Renal cortex interstitium (tissue), 11 donors: ENCODE measurements at regions not wholly inside any gene's neighbourhood (a gene's known extent, or its start where the extent isn't known, plus 50 kb on each side); places are given as distances from the start of the nearest gene placed in this dataset.

ENCODE experiments used
- DNase-seq, 11 donors: peaks; one replicate each; pipeline ENCODE4 v3.0.0-alpha.2; 2013; ENCODE audit warnings: low read depth in 9 of 11, low spot score in 4 of 11; ENCODE audit errors: extremely low read depth in 1 of 11

DNA sequence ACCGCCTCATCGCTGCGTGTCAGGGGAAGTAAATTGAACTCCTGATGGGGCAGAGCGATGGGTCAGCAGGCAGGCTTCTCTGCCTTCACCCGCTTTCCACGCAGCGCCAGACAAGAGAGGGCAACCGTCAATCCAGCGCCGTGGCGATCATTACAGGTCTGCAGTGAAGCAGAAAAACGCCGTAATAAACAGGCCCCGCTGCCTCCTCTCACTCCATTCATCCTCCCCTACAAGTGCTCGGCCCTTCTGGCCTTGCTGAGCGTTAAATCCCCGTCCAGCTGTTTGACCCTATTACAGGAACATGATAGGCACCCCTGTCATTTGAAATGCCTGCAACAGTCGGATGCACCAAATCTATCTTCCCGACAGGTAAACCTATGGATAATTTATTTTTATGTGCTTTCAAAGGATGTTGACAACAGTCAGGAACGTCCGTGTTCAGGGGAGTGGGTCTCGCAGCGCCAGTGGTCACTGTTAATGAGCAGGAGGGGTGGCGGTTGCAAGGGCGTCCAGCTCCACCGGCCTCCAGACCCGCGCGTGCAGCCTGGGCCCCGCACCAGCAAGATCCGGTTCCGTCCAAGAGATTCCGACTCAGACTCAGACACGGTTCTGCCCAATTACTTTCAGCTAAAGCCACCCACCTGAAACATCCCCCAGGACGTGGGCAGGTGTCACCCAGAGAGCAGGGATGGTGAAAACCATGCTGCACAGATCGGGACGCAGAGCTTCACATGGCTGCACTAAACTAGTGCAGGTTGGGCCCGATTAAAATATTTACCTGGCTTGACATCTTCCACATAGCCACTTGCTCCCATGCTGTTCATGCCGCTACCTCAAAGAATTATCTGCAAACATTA, 508.0 kb upstream of the MGMT start:
- peak in 1 of 11 donors; percentile 22 for DNase-seq

DNA sequence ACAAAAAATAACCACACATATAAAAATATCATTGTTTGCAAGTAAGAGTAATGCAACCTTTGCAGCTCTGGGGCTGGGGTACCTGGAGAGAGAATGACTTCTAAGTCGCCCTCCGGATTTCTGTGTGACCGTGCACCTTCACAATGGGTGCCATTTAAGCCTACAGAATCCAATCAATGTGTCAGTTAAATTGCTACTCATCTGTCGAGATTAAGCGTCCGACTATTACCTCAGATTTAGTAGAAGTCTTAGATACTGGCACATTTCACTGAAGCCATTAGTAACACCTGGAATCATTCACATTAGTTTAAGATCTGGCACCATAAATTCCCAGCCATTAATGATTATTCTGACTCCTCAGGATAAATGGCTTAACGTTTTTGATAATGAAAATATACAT, 507.3 kb upstream of the MGMT start:
- DNase-seq, result no peak

DNA sequence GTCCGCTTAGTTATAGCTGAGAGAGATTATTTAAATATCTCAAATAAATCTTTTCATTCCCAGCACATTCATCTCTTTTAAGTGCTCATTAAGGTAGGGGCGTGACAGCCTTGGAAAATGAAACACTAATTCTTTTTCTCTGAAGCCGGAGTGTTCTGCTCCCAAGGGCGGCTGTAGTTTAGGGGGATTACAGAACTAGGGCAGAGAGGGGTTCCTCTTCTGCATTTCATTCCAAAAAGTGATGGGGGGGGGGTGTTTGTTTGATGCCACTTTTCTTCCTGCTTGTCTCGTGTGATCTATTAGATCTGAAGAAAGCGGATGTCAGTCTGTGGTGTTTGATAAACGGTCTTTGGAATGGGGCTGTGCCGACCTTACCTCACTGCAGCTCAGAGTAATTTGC, 506.5 kb upstream of the MGMT start:
- DNase-seq, result no peak

DNA sequence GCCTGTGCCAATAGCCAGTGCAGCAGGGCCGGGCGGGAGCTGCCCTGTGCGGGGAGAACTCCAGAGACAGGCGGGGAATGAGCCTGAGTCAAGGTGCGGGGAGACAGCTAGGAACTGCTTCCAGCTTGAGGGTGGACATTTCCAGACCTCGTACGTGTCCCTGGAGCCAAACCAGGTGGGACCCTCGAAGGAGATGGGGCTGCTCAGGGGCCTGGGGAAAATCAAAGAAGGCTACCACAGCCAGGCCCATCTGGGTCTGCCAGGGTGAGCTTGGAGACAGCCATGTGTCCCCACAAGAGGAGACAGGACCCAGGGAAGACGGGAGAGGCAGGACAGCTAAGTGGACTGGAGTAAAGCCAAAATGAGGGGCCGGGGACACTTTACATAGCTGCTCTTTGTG, 504.9 kb upstream of the MGMT start:
- DNase-seq, result no peak

DNA sequence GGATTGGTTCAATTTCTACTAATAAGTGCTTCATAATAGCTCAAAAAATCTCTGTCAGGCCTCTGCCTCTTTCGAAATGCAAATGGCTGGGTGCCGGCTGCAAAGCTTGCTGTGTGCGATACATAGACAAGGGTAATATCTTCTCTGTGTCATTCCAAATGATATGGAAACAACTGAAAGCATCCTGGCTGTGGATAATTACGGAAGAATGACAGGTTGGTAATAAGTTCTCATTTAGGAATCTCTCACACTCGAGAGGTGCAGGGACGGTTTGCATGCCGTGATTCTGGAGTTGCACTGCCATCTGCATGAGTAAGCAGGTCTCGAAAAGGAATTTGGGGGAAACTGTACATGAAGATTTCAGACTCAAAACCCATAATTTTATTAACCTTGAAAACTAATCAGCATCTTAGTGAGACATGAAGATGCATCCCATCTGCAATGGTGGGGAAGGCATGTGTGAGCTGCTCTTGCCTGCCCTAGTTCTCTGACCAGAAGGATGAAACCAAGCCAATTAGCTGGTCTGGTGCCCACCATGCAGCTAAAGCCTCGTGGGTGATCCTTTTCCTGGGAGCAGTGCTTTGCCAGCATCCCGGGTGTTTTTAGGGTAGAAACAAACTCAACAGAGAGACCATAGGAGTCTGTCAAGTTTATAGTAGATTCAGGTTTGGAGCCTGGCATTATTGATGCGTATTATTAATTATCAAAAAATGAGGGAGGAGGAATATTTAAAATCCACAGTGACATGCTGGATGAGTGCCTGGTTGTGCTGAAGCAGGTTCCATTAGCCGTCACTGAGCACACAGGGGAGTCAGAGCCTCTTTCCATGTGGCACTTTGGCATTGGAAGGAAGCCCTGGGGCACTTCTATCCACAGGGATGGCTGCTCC, 503.6 kb upstream of the MGMT start:
- DNase-seq, result no peak

DNA sequence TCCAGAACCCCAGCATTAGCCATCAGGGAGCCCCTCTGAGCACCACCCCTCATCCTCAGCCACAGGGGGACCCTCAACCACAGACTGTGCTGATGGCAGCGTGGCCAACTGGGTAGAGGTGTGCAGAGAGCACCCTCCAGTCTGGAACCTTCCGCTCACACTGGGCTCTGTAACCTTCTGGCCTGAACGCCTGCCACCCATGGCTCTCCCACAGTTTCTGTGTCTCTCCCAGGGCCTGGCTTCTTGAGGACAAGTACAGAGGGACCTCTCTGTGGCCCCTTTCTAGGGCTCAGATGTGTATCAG, 503.0 kb upstream of the MGMT start:
- DNase-seq, result no peak

DNA sequence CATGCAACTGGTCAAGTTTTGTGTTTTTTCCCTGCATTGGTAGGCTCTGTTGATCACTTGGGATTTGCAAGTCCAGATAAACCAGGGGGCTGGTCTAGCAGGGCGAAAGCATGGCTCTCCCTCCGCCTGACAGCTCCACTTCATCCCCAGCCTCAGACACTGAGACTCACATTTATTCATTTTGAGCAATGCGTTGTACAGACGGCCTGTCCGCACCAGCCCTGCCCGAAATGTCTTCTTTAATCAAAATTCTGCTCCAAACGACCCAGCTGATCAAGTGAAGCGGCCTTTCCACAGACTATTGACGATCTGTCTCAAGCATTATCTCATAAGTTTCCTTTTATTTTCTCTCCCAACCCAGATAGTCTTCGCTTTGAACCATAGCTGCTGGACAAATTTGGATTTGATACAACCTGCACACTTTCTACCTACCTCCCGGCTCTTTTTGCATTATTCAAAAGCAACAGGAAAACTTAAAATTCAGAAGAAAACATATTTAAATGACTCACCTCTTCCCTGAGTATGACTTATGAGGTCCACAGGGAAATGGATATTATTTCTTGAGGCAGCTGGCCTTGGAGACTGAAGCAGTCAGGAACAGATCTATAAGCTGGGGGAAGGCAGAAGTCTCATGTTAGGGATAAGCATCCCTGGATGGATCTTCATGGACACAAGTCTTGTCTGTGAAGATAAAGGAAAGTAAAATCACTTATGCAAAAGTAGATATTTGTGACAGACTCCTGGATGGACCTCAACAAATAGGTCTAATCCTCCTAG, 498.9 kb upstream of the MGMT start:
- DNase-seq, result no peak

DNA sequence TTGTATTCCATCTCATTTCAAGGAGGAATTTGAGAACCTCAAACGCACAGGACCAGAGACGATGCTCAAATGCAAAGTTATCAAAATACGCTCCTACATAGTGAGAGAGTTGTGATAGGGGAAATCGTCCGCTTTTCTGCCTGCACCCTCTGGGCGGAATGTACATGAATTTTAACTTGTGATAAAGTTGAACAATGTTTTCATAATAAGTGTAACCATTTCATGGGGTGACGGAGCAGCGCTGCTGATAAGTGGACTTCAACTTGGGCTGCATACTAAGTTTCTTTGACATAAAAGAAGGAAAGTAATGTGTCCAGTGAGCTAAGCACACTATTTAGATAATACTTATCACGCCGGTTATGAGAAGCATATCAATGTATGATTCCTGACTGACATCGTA, 497.5 kb upstream of the MGMT start:
- no peak for DNase-seq

DNA sequence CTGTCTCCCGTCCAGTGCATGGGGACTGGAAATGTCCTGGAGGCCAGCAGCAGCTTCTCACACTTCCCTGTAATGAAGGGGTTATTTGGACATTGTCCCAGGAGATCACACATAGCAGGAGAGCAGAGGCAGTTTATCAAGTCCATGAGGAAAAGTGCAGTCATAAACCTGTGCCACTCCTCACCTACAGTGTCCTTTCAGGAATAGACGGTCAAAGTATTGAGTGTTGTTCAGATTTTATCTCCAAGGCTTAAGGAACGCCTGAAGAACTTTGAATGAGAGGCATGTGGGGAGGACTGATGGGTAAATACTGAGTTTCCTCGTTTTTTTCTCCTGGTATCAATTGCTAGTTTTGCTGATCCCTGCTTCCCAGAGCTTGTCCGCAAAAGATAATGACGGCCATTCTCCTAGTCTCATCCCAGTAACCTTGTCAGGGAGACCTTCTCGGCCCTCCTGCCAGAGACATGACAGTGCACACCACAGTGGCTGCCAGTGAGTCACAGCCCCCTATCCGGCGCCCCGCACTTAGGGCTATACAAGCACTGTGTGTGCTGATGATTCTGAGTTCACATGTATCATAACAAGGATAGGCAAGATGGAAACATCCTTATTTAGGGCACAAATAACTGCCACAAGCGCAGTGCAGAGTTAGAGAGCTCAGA, 495.5 kb upstream of the MGMT start:
- DNase-seq, result no peak

DNA sequence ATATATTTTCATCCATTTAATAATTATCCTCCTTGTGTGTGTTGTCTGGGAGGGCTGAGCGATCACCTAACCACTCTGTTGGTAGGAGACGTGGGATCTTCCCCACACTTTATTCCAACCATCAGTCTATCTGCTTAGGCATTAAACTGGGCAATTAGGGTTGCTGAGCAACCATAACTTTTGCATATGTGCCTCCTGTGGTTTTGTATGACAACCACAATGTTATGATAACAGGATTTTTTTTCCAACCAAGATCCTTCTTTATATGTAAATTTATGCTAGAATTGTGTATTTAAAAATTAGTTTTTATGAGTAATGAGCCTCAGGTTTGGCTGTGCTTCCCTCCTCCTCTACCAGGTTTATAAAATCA, 495.0 kb upstream of the MGMT start:
- DNase-seq, result no peak

DNA sequence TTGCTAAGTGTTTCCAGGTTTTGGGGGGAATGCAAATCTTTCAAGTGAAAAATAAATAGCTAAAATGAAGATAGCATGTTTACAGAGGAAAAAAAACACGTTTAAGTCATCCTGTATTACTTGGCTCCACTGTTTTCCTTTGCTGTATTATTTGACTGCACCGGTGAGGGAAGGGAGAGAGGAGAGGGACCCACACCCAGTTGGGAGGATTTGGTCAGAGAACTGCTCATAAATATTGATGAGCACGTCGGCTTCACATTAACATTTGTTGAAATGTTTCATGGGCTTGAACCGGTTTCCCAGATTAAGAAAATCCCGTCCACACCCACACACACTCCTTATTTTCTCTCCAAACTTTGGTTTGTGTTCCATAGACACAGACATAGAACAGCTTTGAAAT, 493.8 kb upstream of the MGMT start:
- no peak for DNase-seq

DNA sequence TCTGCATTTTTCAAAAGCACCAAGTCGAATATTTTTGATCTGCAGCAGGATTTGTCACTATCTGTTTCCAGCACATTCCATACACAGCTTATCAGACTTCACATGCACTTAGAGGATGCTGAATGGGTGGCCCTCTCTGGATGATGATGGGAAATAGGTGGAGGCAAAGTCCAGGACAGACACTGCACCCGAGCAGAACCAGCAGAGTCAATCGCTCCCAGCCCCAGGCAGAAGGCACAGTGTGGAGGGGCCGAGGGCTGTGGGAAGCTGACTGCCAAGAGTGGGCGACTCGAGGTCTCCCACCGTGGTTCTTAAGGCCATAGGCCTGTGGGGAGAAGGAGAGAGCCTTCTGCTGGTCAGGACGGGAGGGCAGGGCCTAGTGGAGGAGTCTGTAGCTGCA, 490.2 kb upstream of the MGMT start:
- DNase-seq, result no peak

DNA sequence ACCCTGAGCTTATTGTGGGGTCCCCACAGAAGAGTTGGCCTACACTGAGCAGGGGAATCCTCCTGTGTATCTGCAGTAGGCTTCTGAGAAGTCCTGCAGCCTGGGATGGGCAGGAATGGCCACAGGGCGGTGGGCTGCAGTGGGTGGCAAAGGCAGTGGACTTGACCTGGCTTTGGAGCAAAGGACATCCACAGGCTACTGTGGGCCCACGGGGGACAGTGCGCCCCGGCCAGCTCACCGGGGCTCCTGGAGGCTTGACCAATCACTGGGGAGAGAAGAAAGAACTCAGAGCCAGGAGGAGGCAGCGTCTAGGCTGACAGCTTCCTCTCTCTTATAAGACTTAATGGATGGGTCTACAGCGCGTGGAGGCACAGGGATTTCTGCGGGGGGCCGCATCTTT, 488.8 kb upstream of the MGMT start:
- DNase-seq, result no peak

DNA sequence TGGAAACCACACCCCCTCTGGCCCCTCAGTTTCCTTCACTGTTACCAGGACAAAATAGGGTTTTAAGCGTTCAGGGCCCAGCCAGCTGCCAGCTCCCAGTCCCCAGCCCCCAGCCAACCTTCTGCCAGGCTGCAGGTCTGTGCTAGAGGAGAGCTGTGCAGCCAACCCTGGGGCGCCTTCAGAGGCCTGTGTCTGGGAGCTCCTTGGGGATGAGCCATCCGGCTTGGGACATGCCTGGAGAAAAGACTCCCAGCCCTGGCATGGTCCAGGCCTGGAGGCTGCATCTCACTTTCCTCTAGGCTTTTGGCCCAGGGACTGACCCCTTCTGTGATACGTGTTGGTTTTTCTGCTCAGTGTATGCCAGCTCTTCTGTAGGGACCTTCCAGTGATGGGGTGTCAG, 487.6 kb upstream of the MGMT start:
- no peak for DNase-seq

DNA sequence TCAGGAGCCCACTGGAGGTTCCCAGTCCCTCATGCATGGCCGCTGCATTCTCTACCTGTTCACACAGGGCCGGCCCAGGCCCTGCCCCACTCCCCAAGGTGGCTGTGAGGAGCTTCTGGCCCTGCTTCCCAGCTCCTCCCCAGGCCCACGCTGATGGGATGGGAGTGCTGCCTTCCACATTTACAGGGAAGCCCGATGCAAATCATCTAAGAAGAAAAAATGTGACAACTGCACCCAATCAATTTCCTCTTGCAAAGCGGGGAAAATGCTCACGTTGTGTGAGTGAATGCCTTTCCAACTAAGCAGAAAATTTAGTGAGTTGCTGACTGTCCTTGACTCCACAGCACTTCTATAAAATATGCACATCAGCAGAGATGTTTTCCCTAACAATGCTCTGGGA, 485.8 kb upstream of the MGMT start:
- no peak for DNase-seq

DNA sequence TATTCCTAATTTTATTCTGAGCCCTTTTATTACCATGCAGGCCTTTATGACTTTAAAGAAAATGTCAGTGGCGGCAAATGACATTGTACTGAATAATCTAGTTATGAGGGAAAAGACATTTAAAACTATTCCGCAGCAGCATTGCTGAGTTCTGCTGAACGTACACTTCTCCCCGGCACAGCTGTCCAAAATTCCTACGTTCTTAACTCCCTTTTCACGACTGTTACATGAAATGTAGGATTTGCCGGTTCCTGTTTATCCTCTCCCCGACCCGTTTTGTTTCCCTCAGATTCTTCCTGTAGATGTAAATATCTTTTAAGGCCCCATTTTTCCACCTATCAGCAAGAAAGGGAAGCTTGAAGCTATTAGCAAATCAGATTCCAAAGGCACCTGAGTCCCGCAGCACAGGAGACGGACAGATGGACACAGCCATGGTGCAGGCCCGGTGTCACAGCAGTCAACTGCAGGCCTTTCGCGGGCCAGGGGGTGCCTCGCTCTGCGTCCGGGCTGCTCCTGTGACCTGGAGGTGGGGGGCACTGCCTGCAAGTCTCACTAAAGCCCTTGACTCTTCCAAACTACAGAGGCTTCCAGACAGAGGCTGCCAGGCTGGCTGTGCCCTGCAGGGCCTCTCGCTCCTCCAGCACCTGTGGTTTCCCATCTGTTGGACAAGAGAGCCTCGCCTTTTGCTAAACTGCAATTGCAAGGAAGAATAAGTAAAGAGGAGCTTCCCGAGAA, 485.0 kb upstream of the MGMT start:
- DNase-seq, result no peak

DNA sequence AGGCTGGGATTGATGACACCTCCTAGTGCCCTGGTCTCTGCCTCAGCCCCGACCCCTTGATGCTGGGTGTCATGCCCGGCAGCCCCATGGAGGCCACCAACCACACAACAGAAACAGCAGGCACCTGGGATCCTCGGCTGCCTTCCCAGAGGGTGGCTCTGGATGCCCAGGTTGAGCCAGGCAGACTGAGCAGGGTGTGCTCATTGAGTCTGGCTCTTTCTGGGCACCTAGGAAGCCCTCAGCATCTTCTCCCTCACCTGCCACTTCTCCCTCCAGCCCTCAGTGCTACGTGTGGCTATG, 484.5 kb upstream of the MGMT start:
- no peak for DNase-seq

DNA sequence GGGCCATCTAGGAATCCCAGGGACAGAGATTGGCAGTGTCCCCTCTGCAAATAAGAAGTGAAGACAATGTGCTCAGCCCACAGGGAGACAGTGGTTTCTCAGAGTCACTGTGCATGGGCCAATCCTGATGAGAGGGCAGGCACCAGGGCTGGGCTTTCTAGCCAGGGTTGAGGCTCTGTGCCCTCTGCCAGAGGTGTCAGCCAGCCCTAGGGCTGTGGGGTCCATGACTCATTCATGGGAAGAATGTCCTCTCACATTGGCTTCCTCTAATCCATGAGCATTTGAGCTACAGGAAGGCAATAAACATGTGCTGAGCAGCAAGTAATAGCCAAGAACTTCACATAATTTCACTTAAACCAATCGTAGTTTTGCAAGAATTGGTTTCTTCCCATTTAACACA, 482.0 kb upstream of the MGMT start:
- no peak for DNase-seq

DNA sequence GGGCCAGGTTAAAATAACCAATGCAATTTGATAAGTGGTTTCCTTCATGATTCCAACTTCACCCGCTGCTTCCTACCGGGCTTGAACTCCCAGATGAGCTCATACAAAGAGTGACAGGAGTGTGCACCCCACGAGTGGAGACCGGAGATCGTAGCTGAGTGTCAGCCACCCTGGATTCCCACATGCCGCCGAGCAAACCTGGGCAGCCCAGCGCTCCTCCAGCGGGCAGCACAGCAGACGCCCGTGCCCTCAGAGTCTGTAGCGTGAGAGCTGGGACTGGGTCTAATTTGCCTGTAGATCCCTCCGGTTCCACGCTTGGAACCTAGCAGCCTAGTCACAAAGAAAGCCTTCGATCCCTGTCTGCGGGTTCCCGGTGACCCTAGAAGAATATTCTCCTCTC, 476.1 kb upstream of the MGMT start:
- no peak for DNase-seq
